TTC549 (cell line): ENCODE measurements at regions not wholly inside any gene's neighbourhood (a gene's known extent, or its start where the extent isn't known, plus 50 kb on each side); places are given as distances from the start of the nearest gene placed in this dataset.

Source experiments
- FAIRE-seq: peaks from 2 replicates; lab custom pipeline; 2012; peaks lifted over from hg19 to GRCh38; lab: Jason Lieb, UNC

DNA sequence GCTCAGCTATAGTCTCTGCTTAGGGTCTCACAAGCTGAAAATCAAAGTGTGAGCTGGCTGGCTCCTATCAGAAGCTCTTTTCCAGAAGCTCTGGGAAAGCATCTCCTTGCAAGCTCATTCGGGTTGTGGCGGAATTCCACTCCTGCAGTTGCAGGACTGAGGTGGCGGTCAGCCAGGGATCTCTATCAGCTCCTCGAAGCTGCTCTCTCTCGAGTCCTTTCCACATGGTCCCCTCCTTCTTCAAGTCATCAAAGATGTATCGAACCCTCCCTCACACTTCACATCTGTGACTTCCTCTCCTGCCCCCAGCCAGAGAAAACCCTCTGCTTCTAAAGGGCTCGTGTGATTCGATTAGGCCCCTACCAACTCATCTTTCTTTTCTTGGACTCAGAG lies 141.7 kb downstream of the ZFP36L2 start:
- no peak for FAIRE-seq

DNA sequence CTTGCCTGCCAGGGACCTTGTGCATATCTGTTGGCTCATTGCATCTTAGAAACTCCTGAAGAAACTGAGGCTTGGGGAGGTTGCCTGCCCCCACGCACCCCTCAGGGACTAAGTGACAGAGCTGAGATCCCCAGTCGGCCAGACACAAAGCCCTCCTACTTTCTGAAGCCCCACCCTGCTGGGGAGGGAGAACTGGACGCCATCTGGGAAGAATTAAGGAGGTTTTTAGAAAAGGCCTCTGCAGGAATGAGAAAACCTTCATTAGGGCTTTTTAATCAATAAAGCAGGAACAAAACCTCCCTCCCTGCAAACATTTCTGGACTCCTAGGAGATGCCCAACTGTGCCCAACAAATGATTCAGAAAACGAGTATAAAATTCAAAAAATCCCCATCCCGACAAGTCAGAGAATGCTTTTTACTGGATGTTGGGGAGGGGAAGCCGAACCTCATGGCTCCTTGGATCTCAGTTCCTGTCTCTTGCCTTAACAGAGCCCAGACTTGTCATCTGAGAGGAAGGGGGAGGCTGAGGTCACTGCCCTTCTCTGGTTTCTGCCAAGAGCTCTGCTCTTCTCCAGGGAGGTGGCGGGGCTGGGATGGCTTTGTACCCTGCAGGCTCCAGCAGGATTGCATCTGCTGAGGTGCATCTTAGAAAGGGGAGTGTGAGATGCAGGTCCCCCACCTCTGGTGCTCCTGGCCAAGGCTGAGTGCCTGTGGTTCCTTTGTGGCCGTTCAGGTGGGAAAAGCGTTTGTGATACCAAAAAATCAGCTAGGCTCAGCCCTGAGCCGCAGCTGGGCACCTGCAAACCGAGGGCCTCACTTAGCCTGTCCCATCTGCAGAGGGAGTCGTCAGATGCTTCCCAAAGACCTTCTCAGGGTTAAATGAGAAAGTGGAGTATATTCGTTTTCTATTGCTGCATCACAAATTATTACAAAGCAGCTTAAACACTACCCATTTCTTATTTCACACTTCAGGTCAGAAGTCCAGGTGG lies 142.4 kb downstream of the ZFP36L2 start:
- no peak for FAIRE-seq

DNA sequence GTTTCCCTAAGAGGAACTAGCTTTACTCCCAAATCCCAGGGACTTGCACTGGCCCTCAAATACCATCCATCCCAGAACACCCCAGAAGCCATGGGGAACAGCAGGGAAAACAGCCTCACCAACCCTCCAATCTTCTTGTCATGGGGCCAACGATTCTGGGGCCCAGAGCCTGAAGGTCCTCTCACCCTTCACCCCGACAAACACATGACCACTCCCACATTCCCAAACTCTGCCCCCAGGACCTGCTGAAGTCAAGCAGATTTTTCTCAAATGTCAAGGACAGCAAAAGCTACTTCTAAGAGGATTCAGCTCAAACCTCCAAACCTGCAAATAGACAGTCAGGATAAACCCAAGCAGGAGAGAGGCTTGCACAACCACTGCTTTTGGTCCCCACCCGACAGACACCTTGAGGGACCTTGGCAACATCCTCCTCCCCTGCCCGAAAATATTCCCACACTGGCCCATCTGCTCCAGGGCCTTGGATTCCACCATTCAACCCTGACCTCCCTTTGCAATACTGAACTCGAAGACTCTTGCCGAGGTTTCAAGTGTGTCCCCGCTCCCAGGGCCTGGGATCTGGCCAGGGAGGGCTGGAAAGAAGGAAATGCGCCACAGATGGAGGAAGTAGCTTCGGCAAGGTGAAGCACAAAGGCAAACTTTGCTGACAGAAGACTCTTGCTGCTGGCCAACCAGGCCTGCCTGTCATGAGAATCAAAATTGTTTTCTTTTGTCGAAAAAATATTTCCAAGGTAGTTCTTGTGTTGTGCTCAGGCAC lies 143.3 kb downstream of the ZFP36L2 start:
- no peak for FAIRE-seq

DNA sequence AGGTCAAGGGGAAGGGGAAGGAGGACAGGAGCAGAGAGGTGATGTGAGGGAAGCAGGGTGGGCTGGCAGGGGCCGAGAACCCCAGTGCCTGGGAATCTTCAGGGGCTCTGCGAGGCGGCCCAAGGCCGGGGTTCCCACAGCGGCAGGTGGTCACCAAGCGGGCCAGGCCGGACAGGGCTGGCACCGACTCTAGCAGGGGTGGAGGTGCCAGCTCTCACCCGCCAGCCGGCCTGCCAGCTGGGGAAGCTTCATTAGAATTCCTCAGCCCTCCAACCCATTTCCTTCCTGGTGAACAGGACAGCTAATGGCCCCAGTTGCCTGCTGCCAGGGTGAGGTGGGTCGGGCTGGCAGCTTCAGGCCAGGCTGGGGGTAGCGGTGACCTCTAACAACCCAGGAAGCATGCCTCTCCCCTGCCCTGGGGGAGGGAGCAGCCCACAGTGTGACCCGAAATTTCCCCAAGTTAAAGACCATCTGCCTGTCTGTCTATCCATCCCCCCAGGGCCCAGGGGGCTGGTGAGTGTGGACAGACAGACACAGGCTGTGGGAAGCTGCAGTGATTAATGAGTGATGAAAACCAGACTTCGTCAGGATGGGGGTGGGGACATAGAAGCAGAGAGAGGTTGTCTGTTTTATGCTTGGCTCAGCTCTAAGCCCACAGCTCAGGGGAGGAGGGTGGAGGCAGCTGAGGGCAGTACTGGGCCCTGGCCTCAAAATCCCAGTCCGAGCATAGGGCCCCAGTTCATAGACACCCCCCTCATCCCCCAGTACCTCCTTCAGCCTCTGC lies 144.1 kb downstream of the ZFP36L2 start:
- peak; percentile 22 for FAIRE-seq

DNA sequence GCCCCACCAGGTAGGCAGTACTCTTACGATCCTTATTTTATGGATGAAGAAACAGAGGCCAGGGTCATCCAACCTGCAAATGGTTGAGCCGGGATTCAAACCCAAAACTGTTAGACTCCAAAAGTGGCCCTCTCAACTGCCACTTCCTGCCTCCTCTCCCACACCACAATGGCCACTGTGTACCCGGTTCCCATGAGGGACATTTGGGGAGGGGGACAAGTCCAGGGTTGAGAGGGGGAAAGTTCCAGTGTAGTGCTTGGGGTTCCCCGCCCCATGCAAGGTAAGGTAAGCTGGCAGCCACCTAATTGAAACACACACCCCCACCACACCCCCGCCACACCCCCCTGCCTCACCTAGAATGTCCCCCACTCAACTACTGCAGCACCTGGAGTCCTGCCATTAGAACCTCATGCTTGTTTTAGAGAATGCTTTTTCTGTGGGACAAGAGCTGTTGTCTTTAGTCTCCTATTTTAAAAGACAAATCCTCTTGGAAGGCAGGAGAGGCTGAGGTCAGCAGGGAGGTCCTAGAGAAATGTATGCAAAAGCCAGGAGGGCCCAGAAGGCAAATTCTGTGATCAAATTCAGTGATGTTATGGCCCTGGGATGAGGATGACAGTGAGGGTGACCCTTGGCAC lies 145.2 kb downstream of the ZFP36L2 start:
- no peak for FAIRE-seq

DNA sequence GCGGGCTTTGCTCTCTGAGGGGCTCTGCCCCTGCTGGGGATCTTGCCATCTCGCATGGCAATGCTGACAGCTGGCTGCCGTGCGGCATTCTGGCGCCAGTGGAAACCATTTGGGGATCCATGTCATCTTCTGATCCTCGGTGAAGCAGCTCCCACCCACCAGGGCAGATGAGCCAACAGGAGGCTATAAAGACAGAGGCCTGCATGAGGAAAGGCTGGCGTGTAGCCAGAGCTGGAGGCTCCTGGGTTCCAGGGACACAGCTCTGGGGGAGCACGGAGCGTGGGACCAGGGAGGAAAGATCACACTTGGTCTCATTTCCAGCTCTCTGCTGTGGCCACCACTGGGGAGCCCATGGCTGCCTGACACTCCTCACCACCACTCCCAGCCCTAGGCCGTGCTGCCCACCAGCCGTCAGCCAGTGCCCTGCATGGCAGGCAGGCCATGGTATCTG lies 145.8 kb downstream of the ZFP36L2 start:
- FAIRE-seq: no peak

DNA sequence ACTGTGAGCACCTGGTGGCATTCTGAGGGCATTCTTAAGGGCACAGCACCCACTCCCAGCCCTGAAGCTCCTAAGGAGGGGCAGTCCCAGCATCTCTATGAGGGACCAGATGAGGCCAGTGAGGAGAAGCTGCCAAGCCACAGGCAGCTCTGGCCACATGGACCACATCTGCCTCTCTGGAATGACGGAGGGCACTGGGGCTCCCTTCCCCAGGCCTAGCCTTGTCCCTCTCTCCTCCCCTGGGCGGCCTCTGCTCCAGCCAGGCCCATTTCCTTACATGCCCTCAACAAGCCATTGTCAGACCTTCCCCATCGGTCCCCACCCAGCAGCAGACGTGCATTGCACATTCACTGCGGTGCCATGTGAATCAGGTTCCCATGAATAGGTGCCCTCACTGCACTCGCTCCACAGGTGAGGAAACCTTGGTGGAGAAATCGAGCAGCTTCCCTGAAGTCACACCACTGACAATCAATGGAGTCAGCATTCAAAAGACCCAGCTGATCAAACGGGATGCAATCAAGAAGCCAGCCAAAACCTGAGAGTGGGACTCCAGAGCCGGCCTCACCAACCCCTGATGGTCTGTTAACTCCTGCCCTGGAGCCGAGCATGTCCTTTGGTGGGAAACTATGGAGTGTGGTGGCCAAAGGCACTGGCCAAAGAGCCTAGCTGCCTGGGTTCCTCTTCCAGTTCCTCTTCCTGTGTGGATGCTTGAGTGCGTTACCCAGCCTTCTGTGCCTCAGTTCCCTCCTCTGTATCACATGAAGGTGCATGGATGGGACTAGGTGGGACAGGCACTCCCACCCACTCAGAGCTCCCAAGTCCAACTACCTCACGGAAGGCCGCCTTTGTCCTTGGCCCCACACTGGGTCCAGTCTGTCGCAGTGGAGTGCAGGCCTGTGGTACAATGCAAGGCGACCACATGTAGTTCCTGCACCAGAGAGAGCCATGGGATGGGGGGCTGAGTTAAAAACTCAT lies 147.3 kb downstream of the ZFP36L2 start:
- no peak for FAIRE-seq

DNA sequence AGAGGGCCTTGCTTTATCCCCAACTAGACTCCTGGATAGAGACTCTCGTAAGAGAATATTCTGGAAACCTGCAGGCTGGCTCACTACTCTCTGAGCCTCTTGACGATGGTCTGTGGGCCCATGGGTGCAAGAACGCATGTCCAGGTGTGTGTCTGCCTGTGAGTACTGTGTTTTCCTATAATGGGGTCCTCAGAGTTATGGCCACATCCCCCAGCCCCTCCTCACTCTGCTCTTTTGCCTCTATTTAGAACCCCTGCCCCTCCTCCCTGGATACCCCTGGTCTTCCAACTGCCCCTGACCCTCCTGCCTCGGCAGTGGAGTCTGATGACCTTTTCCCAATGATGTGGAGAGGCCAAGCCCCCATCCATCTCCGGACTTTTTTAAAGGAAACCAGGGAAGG lies 148.1 kb downstream of the ZFP36L2 start:
- FAIRE-seq: no peak

DNA sequence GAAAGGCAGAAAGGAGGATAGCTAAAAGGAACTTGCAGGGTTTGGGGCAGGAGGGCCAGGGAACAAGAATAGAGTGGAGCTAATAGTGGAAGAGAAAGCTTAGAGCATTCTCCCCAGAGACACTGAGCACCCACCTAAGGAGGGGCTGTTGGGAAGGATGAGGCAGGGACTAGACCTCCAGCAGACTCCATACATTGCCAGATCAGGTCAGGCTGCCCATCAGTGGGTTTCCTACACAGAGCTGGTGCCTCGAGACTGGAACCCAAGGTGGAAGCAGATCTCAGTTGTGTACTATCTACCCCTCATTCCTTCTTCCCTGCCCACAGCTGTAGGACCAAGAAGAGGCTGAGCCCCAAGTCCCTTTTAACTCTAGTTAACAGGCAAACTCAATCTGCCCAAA lies 148.5 kb downstream of the ZFP36L2 start:
- FAIRE-seq: no peak

DNA sequence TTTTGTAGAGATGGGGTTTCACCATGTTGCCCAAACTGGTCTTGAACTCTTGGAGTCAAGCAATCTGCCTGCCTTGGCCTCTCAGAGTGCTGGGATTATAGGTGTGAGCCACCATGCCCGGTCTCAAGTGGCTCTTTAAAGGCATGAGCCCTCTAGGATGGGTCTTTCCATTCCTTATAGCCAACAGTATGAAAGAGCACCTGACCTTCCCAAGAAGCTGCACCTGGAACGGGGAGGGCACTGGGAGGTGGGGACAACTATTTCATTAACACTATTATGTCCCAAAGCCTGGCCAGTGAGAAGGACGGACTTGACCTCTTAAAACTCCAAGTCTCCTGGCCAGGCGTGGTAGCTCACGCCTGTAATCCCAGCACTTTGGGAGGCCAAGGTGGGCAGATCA lies 149.7 kb downstream of the ZFP36L2 start:
- FAIRE-seq: no peak

DNA sequence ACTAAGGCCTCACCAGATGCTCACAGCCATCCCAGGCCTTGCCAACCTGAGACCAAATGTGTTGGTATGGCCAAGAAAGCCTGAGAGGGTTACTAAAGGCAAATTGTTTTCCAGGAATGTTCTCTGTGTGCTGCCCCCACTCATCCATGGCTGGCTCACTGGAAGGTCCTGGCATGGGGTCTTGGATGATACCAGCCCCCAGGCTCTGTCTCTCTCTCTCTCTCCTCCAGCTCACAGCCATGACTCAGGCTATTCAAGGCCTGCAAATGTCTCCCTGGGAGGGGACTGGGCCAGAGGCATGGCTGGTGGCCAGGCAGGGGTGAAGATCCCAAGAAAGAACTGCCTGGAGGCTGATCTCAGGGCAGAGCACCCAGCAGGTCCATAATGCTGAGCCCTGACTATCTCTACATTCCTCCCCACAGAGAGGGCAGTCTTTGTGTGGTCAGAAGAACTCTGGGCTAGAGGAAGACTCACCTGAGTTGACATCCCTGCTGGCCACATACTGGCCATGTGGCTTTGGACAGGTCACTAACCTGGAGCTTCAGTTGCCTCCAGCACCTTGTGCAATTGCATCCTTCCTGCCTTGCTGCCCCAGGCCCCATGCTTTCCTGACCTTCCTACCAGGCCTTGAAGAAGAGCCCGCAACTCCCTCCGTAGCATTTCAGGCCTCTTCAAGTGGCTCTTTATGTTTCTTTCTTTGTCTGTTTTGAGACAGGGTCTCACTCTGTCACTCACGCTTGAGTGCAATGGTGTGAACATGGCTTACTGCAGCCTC lies 150.4 kb downstream of the ZFP36L2 start:
- FAIRE-seq: no peak

DNA sequence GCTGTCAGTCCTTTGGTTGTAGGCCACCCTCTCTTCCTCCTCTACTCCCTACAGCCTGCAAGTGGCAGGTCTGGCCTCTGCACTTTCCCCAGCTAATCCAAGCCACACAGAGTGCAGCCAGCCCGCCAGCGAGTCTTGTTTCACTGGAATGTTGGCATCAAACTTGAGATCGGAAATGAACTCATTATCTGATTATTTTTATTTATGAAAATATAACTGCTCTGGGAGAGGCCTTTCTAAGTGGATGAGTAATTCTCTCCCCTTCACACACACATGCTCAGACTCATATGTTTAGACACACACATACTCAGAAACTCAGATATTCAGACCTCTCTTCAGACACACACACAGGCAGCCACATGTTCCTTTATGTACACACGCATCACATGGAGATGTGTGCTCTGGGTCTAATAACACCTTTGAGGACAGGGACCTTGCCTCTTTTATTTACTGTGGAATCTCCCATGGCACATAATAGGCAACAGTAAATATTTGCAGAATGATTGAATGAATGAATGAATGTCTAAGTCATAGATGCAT lies 151.3 kb downstream of the ZFP36L2 start:
- no peak for FAIRE-seq

DNA sequence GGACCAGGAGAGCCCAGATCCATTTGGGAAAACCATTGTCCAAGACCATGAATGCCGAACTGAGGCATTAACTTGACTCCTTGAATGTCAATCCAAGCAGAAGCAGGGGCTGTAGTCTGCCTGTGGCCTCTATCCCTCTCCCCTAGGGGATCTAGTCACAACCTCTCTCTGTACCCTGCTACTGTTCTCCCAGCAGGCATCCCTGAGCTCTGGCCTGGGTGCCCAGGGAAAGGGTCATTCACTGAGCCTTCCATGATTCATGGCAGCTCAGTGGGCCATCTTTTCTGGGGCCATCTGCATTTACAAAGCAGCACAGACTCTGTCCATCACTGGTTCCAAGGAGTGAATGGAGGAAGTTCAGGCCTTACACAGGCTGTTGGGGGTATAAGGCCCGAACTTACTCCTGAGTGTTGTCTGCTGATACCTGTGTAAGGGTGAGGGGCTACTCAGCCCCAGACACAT lies 151.8 kb downstream of the ZFP36L2 start:
- FAIRE-seq: no peak

DNA sequence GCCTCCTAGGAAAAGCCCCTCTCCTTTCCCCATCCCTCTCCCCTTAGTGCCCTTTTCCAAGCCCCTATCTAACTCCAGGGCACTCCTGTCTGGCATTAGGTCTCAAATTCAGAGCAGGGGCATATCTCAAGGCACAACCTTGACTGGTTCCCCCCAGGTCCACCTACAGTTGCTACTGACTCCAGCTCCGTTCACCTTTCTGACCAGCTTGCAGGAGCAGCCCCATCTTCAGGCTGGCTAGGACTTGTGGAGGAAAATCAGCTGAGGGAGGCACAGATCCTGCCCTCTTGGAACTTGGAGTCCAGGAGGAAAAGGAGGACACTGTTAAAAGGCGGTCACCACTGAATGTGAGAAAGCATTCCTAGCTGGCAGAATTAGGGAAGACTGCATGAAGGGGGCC lies 152.4 kb downstream of the ZFP36L2 start:
- no peak for FAIRE-seq

DNA sequence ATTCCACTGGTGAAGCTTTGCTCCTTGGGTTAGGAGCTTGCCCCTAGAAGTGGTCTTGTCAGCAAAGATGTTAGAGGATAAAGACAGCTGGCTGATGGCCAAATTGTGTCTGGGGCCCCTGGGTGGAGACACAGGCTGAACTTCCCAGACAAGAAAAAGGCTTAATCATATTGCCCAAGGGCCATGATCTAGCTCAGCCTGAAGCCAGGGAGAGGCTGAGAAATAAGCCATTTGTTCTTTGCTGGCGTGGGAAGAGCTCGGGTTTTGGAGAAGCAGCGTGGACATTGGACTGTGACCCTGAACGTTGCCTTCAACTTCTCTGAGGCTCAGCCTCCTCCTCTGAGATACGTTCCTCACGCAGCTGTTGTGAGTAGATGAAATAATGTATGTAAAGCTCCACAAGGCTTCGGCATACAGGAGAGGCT lies 153.0 kb downstream of the ZFP36L2 start:
- FAIRE-seq: no peak

DNA sequence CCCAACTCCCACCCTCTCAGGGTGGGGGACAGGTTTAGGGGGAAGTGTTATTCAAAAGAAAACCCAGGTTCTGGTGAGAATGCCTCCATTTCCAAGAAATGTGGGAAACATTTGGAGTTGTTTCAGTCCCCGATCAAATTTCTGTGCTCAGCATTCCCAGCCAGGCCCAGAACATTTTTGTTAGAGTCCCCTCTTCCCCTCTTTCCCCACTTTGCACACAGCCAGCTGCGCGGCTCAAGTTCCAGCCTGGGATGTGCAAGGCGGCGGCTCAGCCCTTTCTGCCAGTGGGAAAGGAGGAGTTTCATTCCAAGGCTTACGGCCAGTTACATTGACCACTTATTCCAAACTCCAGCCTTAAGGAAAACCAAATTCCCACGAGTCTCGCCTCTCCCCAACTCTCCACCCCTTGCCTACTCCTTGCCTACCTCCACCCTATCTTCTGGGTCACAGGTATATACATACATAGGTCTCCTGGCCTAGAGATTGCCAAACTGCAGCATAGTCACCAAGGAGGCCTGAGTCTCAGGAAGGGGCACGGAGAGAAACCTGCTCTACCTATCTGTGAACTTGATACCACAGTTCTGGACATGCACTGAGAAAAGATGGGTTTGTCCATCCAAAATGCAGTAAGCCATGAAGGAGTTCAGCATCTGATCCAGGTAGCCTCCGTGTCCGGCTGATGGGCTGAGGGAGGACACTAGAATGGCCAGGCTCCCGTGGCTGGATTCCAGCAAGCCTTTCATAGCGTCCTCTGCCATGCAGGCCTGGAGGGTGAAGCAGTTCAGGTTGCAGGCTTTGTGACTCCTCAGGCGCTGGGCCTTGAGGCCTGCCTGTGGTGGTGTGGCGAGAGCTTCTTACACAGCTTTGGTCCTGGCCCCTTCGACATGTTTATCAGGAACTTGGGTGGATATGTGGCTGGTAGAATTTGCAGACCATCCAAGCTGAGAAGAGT lies 154.5 kb downstream of the ZFP36L2 start:
- FAIRE-seq: no peak

DNA sequence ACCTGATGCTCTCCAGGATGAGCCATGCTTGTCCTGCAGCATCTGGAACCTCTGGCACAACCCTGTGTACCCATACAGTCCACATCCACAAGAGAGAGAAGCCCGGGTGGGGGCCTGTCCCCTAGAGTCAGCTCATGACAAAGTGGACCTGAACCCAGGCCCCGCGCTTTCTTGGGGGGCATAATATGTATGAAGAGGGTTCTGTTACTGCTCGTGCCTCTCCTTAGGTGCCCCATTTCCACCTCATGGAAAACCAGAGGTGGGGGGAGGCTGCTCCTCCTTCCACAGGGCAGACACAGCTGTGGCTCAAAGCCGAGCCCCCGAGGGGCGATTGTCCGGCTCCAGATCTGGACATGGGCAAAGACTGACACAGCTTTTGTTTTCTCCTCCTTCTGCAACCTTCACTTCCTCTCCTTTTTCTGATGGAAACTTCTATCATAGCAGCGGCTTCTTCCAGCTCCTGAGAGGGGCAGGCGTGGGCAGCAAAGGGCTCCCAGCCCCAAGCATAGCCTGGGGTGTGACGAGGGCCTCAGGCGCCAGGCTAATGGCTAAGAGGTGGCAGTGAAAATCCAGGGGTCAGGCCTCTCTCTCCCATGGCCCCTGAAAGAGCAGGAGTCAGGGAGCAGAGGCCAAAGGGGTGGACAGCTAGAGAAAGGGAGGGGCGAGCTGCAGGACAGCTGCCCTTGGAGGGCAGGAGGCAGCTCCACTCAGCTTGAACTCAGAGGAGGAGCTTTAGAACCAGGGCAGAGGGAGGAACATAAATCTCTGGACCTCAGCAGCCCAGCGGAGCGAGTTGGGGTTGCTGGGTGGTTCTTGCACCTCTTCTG lies 155.5 kb downstream of the ZFP36L2 start:
- FAIRE-seq: no peak
